ENCODE measurements at regions not wholly inside any gene's neighbourhood (a gene's known extent, or its start where the extent isn't known, plus 50 kb on each side); places are given as distances from the start of the nearest gene placed in this dataset.

DNA sequence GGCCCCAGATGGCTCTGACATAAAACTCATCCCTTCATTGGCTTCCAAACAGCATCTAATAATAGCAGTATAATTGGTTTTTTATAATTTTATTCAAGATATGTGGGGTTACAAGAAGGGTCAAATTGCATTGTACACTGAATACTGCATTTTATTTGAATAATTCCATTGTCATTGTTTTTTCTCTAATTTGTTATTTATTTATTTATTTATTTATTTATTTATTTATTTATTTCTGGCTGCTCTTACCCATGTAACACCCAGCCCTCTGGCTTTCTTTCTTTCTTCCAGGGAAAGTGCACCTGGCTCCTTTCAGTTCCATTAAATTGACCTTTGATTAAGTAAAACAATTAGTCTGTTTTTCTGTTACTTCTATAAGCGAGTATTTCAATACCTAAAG, 210.1 kb downstream of the CDH9 start:
- DNase-seq (ENCODE audit: low spot score): no peak

DNA sequence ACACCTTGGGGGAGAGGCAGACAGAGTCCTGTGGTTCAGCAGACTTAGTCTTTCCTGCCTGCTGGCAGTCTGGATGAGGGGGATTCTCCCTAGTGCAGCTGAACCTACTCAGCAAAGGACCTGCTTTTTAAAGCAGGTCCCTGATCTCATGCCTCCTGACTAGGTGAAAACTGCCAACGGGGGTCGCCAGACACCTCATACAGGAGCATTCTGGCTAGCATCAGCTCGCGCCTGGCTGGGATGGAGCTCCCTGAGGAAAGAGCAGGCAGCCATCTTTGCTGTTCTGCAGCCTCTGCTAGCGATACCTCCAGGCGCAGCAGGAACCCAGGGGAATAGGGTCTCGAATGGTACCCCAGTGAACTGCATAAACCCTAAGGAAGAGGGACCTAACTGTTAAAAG, 225.2 kb downstream of the CDH9 start:
- DNase-seq (ENCODE audit: low spot score): no peak

DNA sequence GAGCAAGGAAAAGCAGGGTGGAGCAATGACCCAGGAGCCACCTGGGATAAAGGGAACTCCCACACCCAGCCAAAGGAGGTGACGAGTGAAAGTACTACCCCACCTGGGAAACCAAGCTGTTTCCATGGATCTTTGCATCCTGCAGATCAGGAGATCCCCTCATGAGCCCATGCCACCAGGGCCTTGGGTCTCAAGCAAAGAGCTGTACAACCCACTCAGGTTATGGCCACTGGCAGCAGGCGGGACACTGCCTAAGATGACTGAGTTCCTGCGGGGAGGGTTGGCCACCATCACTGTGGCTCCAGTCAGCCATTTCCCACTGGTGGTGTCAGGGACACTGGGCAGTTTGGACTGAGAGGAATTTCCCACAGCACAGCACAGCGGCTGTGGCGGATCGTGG, 225.7 kb downstream of the CDH9 start:
- DNase-seq (ENCODE audit: low spot score): no peak

DNA sequence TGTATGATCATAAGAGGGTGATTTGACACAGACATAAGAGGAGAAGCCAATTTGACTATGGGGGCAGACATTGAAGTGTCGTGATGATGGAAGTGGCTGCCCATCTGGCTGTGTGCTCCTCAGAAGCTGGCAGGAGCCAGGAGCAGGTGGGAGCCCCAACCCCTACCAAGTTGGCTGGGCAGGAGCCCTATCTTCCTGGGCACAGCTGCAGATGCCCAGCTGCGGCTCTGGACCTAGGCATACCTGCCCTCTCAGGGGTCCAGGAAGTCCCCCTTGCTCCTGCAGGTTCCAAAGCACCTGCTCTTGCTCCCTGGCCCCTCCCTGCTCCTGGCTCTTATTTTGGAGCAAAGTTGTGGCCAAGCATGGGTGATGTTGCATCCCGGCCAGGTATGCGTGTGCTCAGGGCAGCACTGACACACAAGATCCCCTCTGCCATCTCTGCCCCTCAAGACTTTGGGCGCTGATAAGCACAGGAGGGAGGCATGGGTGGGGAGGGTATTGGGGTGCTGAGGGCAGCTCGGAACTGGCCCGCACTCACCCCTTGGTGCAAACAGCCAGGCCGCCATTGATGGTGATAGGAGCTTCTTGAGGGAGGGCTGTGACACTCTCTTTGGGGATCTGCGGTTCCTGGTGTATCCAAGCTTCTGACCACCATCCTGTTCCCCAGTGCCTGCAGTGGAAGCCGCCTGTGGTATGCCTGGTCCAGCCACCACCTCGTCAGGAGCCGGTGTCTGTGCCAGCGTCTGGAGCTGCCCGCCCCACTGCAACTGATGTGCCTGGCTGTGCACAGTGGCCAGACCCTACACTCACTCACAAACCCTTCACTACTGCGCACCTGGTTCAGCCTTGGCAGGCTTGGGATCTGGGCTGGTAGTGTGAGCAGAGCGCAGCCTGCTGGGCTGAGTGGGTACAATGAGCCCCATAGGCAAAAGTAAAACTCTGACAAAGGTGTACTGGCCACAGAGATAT, 230.9 kb downstream of the CDH9 start:
- DNase-seq (ENCODE audit: low spot score): no peak

DNA sequence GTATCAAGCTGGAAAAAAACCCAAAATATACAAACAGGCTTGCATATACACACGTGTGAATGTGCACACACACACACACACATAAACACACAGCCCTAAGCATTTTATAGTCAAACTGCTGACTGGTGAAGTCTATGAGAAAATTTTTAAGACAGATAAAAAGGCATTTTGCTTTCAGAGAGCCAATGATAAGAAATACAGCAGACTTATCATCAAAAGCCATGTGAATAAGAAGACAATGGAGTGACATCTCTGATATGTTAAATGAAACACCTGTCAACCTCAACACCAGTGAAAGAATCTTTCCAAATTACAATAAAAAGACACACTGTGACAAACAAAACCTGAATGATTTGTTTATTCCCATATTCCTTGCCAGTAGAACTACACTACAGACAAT, 233.3 kb downstream of the CDH9 start:
- DNase-seq (ENCODE audit: low spot score): no peak

DNA sequence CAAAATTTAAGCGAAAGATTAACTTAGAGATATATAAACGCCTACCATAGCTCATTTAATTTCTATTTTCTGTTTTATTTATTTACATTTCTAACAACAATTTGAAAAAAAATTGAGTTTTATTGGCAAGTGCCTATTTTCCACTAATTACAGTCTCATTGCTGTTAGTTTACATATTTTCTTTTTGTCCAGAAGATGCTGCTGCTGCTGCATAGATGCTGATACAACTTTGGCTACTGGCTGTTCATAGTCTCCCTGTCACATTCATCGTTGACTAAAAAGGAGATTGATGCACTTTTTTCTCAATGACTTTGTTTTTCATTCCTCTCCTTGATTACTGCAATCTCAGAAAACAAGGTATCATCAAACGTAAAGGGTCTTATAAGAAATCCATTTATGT, 235.4 kb downstream of the CDH9 start:
- DNase-seq (ENCODE audit: low spot score): no peak

DNA sequence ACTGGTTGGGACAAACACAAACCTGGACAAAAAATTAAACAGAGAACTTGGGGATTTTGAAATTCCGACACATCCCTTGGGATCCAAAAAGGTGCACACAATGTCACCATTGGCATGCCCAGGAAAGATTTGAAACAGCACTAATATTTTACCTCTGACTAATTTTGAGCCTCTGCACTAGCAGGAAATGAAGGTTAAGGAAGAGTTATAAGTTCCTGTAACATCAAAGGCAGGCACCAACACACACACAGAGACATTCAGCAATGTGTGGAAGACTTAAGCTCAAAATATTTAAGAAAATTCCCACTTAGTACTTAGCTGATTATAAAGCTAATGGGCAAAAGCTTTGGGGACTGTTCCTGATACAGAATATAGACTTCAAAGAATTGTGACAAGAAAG, 247.0 kb downstream of the CDH9 start:
- no peak for DNase-seq (ENCODE audit: low spot score)

DNA sequence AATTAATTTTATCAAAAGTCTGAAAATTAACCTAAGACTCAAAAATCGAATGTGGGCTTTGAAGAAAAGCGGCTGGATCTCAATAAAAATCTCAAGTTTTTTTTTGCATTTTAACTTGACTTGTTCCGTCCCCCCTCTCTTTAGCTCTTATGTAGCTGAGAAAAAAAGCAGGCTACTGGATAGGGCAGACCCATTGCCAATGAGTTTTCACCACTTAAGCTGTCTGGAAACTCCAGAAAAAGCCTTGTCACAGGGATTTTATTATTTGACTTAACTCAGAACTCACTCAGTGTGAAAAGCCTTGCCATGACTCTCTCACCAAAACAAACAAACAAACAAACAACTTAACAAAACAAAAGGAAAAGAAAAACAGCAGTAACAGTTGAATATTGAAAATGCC, 247.4 kb downstream of the CDH9 start:
- no peak for DNase-seq (ENCODE audit: low spot score)

DNA sequence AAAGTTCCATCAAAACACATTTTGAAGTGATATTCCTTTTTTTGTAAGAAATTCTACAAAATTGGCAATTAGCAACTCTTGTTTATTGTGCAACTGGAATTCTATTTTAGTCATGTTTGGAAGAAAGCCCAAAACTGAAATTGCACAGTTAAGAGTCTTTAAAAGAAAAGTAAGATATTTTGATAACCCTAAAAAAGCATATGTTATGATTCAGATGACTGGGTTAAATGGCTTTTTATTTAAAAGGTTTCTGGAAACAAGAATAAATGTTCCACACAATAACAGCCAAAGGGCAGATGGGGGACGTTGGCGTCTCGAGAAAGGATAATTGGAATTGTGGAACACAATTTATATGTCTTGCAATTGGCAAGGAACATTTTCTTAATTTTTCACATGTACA, 275.2 kb downstream of the CDH9 start:
- no peak for DNase-seq (ENCODE audit: low spot score)

DNA sequence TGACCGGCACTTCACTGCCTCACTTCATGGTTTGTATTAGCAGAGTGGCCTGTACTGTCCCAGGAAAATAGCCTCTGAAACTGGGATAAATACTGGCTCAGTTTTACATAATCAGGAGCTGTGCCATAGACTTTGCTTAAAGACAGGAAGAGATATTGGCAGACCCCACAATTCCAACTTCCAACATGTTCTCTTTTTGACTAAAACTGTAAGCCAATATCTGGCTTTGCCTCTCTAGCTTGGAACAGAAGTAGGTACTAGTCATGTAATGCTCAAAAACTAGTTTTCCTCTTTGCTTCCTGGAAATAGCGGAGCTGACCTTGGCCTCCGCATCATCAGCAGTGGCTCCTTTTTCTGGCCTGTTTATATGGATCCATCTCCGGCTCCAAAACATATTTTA, 276.9 kb downstream of the CDH9 start:
- no peak for DNase-seq (ENCODE audit: low spot score)

DNA sequence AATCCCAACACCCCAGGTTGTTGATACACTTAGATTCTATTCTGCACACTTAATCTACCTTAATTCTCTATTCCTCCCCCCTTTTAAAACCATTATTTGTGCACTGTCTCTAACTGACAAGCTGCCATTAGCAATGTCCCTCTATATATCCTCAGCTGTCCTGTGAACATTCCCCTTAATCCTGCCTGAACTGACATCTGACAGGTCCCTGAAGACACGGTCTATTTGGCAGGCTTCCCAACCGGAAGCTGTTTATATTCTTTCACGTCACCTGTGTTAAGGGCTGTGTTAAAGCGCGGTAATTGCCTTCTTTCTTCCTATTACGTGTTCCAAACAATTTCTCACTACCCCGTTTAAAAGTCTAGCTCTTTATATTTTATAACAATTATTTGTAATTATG, 277.3 kb downstream of the CDH9 start:
- no peak for DNase-seq (ENCODE audit: low spot score)

DNA sequence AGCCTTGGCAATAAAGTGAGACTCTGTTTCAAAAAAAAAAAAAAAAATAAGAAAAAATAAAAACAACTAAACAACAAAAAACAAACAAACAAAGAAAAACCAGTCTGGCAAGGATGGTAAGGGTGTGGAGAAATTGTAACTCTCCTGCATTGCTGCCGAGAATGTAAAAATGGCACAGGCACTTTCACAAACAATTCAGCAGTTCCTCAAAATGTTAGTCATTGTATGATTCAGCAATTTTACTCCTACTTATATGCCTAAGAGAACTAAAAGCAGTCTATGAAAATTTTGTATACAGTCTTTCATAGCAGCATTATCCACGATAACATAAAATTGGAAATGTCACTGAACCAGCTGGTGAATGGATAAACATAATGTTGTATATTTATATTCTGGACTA, 280.4 kb downstream of the CDH9 start:
- DNase-seq (ENCODE audit: low spot score): no peak

DNA sequence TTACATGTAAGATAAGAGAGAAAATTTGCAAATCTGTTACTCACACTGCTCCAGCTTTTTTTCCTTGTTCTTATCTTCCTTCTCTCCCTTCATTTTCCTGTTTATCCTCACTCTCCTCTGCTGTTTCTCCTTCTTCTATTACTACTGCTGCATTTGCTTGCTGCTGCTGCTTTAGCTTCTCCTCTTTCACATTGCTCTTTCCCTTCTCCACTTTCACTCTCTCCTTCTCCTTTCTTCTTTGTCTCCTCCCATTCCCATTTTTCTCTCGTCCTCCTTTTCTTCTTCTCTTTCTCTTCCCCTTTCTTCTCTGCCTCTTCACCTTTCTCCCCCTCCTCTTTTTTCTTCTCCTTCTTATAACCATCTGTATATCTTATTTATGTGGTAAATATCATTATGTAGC, 288.6 kb downstream of the CDH9 start:
- DNase-seq (ENCODE audit: low spot score): no peak

DNA sequence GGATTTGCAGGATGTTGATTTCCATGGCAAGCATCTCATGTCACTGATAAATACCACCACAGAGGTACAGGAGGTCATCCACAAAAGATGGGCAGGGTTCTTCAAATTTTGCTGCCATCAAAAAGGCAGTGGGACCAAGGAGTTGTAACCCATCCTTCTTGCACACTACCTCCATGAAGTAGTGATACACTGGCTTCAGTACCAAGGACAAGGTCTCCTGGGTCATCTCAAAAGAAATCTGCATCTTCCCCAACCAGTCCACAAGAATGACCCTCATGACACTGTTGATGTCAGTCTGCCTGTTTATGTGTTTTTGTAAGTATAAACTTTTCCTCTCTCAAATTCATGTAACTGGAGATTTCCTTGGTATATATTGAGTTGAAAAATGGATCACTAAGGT, 298.2 kb downstream of the CDH9 start:
- no peak for DNase-seq (ENCODE audit: low spot score)

DNA sequence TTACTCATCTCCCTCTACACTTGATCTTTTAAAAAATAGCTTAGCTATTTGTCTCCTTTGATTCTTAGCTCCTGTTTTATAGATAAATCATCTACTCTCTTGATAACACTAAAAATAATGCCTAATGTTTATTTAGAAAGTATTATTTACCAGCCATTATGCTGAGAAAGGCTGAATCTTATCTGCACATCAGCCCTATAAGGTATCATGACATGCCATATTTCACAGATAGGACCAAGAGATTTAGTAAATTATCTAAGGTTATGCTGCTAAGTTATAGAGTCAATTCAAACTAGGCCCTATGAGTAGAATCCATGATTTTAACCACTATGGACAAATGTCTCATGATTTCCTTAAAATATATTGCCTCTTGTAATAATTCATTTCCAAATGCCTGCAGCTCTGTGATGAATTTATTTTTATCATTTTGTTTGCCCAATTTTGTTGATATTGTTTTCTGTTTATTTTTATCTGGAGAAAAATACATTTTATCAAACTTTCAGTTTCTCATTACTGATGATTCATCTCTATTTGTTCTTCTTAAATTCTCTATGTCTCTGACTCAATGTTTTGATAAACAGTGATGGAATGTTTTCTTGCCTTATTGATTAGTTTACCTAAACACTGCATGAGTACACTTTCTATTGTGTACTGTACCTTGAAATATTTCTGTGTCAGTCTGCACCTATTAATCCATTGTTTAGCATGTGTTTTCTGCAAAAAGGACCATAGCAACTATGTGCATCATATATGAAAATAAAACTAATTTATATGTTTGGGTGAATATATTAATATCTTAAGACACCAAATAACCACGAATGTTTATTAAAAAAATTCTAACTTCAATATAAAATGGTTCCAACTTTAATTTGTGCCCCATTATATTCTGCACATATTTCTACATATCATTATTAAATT, 300.8 kb downstream of the CDH9 start:
- peak; percentile 3 for DNase-seq (ENCODE audit: low spot score)

DNA sequence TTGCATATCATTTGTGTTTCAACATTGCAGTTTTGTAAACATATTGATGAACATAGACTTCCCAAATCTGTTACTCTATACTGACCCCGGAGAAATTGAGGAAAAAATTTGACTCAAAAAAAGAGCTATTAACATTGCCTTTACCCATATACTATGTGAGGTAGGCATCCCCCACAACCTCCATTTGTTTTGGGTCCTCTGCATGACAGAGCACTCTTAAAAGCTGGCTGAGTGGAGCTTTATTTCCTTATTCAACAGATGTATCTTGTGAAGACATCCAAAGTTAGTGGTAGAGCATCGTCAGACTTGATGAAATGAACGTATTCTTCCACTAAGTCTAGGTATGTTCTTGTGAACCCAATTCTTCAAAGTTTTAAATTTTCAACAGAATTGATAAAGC, 310.5 kb downstream of the CDH9 start:
- DNase-seq (ENCODE audit: low spot score): no peak

DNA sequence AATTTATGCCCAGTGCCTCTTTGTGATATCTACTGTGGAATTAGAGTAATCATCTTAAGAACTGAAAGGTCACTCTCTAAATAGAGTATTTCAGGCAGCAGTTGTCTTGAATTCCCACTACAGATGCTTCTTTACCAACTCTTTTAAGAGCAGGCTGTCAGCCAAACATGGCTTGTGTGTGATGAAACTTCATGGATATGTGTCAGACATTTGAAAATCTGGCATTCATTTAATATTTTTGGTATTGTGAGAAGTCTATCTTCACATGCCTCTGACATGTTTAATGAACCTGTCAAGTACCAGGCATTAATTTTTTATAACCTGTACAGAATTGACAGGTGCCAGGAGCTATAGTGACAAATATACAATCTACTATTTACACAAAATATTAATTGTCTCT, 318.6 kb downstream of the CDH9 start:
- no peak for DNase-seq (ENCODE audit: low spot score)

DNA sequence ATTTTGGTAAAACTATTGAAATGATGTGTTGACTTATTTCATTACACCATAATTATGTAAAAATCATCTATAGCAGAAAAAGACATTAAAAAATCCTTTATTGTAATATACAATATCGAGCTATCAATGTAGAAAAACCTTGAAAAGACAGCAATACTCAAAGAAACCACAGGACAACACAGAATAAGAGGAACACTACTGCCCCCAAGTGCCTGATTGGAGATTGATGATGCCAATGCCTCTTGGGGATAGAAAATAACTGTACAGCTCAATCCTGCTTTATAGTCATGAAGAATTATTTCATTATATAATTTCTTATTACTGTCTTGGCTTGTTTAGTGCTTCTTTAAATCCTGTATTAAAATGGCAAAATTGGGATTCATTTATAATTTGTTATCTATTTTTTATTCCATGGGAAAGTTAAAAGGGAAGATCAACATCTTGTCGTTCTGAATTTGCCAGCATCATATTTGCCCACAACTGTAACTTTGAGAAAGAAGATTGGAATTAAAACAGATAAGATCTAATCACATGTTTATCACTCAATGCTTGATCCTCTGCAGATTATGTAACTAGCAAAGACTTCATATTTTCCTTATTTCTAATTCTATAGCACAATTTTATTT, 337.5 kb downstream of the CDH9 start:
- peak; percentile 36 for DNase-seq (ENCODE audit: low spot score)

DNA sequence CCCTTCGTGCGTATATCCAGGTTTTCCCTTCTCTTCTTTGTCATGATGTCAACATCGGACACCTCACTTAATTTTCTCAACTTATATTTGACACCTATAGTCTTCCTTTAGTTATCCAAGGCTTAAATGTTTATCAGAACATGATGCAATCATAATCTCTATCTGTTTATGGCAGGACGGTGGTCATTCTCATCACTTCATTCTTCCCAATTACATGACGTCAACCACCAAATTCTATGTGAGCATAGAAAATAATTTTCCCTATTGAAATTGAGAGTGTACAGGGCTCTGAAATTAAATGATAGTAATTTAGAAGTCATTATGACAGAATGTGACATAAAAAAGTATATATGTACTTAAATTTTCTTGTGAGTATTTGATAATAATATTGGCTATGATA, 345.4 kb downstream of the CDH9 start:
- DNase-seq (ENCODE audit: low spot score): no peak

DNA sequence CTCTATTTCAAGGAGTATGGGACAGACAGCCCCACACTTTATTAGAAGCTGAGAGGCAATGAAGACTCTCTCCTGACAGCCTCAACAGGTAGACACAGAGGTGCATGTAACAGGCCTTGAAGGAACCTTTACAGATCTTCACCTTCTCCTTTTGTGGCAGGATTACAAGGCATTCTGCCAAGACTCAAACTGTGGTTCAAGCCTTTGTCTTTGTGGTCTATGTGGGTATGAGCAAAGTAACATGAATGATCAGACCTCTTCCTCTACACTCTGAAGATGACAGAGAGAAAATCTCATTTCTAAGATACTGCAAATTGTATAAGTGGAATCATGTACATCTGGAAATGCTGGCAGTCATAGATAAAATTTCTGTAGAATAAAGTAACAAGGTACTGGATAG, 346.9 kb downstream of the CDH9 start:
- no peak for DNase-seq (ENCODE audit: low spot score)

DNA sequence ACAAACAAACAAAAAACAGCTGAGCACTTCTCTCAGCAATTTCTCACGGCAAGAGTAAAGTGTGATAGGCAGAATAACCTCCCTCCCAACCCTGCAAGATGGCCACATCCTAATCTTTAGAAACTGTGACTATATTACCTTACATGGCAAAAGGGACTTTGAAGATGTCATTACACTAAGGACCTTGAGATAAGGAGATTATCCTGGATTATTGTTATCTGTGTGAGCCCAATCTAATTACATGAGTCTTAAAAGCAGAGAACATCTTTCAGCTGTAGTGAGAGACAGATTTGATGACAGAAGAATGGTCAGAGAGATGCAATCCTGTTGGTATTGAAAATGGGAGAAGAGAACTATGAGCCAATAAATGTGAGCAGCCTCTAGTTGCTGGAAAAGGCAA, 347.9 kb downstream of the CDH9 start:
- no peak for DNase-seq (ENCODE audit: low spot score)

DNA sequence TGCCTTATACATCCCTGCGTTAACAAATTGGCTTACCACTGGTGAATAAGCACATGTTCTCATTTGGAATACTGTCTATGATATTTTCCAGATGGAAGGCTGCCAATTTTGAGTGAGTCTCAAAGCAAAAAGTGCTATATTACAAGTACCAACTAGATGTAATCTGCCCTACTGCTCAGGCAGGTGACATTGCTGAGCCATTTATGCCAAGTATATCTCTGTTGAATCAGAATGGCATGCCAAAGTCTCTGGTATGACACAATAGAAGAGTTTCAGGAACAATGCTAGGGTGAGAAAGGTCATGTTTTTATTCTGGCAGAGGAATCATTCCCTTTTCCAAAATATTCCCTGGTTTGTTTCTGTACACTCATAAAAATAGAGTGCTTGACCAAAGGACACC, 356.5 kb downstream of the CDH9 start:
- DNase-seq (ENCODE audit: low spot score): no peak

DNA sequence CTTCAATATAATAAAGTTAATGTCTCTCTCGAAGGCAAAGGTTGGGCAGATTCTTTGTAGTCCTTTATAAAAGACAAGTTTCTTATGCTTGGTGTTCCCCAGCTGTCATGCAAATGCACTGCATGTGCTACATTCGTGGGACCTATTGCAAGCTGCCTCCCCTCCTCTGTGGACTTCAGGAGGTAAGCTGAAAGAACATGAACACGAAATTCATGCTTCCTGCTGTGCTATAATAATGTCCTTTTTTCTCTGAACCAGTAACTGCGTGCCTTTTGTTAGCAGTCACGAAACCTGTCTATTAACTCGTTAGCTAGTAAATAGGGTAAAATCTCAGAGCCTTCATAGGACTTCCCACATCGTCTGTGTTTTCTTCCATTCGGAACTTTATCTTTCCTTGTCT, 363.5 kb downstream of the CDH9 start:
- no peak for DNase-seq (ENCODE audit: low spot score)

Data from HuH-7.5 (cell line).